Ovary (tissue), 7 donors: ENCODE measurements at regions not wholly inside any gene's neighbourhood (a gene's known extent, or its start where the extent isn't known, plus 50 kb on each side); places are given as distances from the start of the nearest gene placed in this dataset.

Source experiments
- DNase-seq, 5 donors: peaks; one replicate each; pipeline ENCODE4 v3.0.0-alpha.2; 2019 to 2020
- H3K27ac ChIP-seq, 2 donors: fragments of 200-600 bp; one replicate each; pipeline versions ENCODE4 v1.5.1 to v1.8.0; 2019 to 2022
- H3K27me3 ChIP-seq: fragments of 200-600 bp; one replicate; pipeline ENCODE4 v1.8.0; 2022
- H3K36me3 ChIP-seq: fragments of 200-600 bp; sonication (generic); one replicate; pipeline ENCODE4 v1.5.1; 2019
- H3K4me1 ChIP-seq: one replicate; pipeline ENCODE4 v1.8.1; 2013; ENCODE audit warnings: mild to moderate bottlenecking, moderate library complexity; ENCODE audit not compliant: insufficient read depth
- H3K4me3 ChIP-seq: fragments of 200-600 bp; sonication (generic); one replicate; pipeline ENCODE4 v1.5.1; 2017
- H3K9me3 ChIP-seq, 2 donors: fragments of 200-600 bp in 1 of 2; sonication (generic) in 1 of 2; one replicate each; pipeline versions ENCODE4 v1.5.1 to v1.8.1; 2013 to 2019; ENCODE audit warnings: mild to moderate bottlenecking in 1 of 2, moderate library complexity in 1 of 2
- EP300 ChIP-seq: sonication (generic); formaldehyde crosslinking; IDR thresholded peaks from one replicate; pipeline ENCODE4 v1.6.1; 2017; ENCODE audit warnings: antibody characterized with exemption
- POLR2A ChIP-seq: fragments of 450-650 bp; IDR thresholded peaks from one replicate; pipeline ENCODE4 v1.6.1; 2017; ENCODE audit warnings: antibody characterized with exemption, mild to moderate bottlenecking, moderate library complexity
- WGBS, 3 donors: extraction: QIAGEN DNeasy Blood & Tissue Kit in 1 of 3; methylation state at CpG; one replicate each; pipeline versions ENCODE4 v1.1.5 to v1.1.7; 2013 to 2017; 5-methylcytosine and 5-hydroxymethylcytosine counted together
- intact Hi-C, 4 donors: fragments of 100-400 bp; cut with DNase I; formaldehyde crosslinking; loops; one replicate each; pipeline versions ENCODE4 v1.11.0 to v1.15.1; 2022 to 2023
- TF ChIP-seq, protein P1 (sequence below), 3 donors: fragments of 450-650 bp in 2 of 3; fragments of 200-600 bp in 1 of 3; IDR thresholded peaks; one replicate each; pipeline versions ENCODE4 v1.5.1 to v1.8.0; 2016 to 2022; ENCODE audit warnings: antibody characterized with exemption in 3 of 3, mild to moderate bottlenecking in 1 of 3
- donor health status: DM: no; HTN: no; CAD: no; lungs with moderate emphysema.
- donor health status: DM: no; HTN: no; CAD: no.
- donor health status: Bipolar disorder and iron deficiency.
- donor health status: DM: no; HTN: no; CAD: no.
- donor health status: DM: yes; HTN: yes; CAD: no.

DNA sequence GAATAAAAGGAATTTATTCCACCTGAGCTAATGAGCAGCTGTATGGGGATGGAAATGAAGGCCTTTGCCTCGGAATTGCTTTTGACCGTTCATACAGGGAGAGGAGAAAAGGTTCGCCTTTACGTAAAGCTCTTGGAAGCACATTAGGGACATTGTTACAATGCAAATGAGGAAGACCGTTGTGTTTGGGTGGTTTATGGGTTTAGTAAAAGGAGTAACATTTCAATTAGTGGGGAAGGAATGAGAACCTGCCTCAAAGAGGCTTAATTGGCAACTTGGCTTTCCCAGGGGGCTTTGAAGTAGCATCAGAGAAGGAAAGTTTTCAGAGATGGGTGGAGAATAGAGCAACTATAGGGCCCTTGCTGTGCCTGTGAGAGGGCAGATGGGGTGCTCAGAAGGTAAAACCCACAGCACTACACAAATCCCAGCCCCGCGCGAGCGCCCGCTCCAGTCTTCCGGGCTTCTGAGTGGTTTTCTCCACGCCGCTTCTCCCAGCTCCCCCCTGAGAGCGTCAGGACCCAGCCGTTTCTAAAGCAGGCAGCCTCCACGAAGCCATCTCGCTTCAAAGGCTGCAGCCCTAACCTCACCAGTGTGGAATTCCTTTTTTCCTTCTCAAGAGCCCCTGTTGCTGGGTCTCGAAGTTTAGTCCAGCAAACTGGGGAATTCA is 192.0 kb upstream of the HES1 start:
- Histone ChIP-seq H3K27me3 (no peaks in the 10 kb centered on the region), H3K9me3 (no peaks in the 10 kb centered on the region), H3K4me1 (no peaks in the 10 kb centered on the region), H3K36me3 (no peaks in the 10 kb centered on the region), H3K27ac (no peak overlapping the region), H3K4me3 (no peak overlapping the region)
- TF ChIP-seq, protein P1, sequence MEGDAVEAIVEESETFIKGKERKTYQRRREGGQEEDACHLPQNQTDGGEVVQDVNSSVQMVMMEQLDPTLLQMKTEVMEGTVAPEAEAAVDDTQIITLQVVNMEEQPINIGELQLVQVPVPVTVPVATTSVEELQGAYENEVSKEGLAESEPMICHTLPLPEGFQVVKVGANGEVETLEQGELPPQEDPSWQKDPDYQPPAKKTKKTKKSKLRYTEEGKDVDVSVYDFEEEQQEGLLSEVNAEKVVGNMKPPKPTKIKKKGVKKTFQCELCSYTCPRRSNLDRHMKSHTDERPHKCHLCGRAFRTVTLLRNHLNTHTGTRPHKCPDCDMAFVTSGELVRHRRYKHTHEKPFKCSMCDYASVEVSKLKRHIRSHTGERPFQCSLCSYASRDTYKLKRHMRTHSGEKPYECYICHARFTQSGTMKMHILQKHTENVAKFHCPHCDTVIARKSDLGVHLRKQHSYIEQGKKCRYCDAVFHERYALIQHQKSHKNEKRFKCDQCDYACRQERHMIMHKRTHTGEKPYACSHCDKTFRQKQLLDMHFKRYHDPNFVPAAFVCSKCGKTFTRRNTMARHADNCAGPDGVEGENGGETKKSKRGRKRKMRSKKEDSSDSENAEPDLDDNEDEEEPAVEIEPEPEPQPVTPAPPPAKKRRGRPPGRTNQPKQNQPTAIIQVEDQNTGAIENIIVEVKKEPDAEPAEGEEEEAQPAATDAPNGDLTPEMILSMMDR (IDR thresholded peaks at IDR 0.05) = no peak
- TF ChIP-seq EP300 = no peak
- no peak for TF ChIP-seq POLR2A
- 94 to 96% (median 95%) methylated on average over 18 of the region's 18 CpGs for WGBS, 3 donors
- DNase-seq = no peak
- intact Hi-C loops = no loop called here

DNA sequence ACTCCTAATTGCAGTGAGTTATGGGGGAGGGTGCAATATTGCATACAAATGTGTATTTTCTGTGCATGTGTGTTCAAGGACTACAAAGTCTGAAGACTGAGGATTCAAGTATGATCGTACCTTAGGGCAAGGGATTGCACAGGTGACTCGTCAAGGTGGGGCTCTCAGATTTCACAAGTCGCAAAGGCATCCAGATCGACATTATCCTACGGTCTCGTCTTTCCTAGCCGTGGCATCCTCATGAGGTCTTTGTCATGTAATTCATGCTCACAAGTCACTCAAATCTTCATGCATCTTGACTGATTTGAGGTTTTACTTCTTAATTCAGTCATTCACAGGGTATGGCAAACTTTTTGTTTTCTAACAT is 191.4 kb upstream of the HES1 start:
- H3K27me3 ChIP-seq = no peaks in the 10 kb centered on the region
- no peak overlapping the region for H3K27ac ChIP-seq
- intact Hi-C loops = no loop called here
- H3K9me3 ChIP-seq = no peaks in the 10 kb centered on the region
- H3K4me1 ChIP-seq = no peaks in the 10 kb centered on the region
- DNase-seq = no peak
- no peak overlapping the region for H3K4me3 ChIP-seq
- 84 to 95% (median 91%) methylated on average over 7 of the region's 7 CpGs for WGBS, 3 donors
- no peaks in the 10 kb centered on the region for H3K36me3 ChIP-seq
- TF ChIP-seq POLR2A (no peak), EP300 (no peak)
- TF ChIP-seq, protein P1 (IDR thresholded peaks at IDR 0.05) = no peak

DNA sequence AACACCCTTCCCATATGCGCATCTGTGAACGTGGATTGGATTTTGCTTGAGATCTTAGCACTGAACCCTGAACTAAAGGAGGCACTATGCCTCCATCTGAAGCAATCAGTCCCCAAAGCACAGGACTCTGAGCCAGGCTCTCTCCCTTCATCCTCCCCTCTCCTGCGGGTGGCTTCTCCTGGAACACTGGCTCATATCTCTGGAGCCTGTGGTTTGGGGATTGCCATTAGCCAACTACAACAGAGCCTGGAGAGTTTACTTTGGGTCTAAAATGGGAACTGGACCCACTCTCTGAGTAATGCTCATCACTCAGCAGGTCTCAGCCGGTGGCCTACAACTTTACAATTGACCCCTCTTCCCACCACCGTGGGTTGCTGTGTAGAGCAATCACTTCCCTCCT is 190.8 kb upstream of the HES1 start:
- Histone ChIP-seq H3K9me3 (no peaks in the 10 kb centered on the region), H3K27ac (no peak overlapping the region), H3K4me1 (no peaks in the 10 kb centered on the region), H3K36me3 (no peaks in the 10 kb centered on the region), H3K4me3 (no peak overlapping the region), H3K27me3 (no peaks in the 10 kb centered on the region)
- intact Hi-C loops = no loop called here
- WGBS, 3 donors = 81 to 93% (median 87%) methylated on average over 5 of the region's 5 CpGs
- no peak for DNase-seq
- TF ChIP-seq EP300 (no peak), POLR2A (no peak)
- TF ChIP-seq, protein P1 (IDR thresholded peaks at IDR 0.05) = no peak

DNA sequence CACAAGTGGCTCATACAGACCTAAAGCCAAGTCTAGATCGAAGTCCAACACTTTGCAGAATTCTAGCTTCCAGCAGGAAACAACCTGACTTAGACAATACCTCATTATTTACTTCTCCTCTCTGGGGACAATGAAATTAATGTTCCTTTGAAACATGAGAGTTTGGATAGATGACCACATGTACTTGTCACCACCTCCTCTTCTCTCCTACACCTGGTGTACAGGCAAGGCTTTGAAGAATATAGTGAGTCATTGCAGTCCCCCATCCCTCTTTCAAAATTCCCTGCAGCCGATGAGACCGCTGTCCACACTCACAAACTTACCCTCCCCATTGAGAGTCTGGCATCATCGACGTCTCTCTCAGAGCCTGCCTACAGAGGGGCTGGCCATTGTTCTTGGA is 189.0 kb upstream of the HES1 start:
- WGBS, 3 donors = 60 to 85% (median 73%) methylated on average over 5 of the region's 5 CpGs
- H3K4me3 ChIP-seq = no peak overlapping the region

More for the DNA sequence above, 189.0 kb upstream of the HES1 start:
- Histone ChIP-seq H3K27me3 (no peaks in the 10 kb centered on the region), H3K36me3 (no peaks in the 10 kb centered on the region), H3K9me3 (no peaks in the 10 kb centered on the region), H3K27ac (no peak overlapping the region), H3K4me1 (no peaks in the 10 kb centered on the region)
- TF ChIP-seq POLR2A = no peak
- TF ChIP-seq EP300 = no peak
- TF ChIP-seq, protein P1 (IDR thresholded peaks at IDR 0.05) = no peak
- intact Hi-C loops = no loop called here
- no peak for DNase-seq
